Lower lobe of right lung (tissue), 2 donors: ENCODE measurements at regions not wholly inside any gene's neighbourhood (a gene's known extent, or its start where the extent isn't known, plus 50 kb on each side); places are given as distances from the start of the nearest gene placed in this dataset.

Experiments used
- ATAC-seq, 2 donors: fragments of 200-7000 bp; cut with Tn5 transposase; one replicate each; pipeline ENCODE4 v1.9.1; 2020 to 2022; ENCODE audit warnings: mild to moderate bottlenecking in 2 of 2, moderate library complexity in 2 of 2
- DNase-seq: peaks from one replicate; pipeline ENCODE4 v3.0.0-alpha.2; 2020
- H3K27ac ChIP-seq: fragments of 200-600 bp; one replicate; pipeline ENCODE4 v1.8.0; 2022
- H3K27me3 ChIP-seq: fragments of 200-600 bp; one replicate; pipeline ENCODE4 v1.8.0; 2022; ENCODE audit warnings: low read depth
- H3K36me3 ChIP-seq: fragments of 200-600 bp; one replicate; pipeline ENCODE4 v1.8.0; 2022; ENCODE audit warnings: mild to moderate bottlenecking
- H3K4me1 ChIP-seq: fragments of 200-600 bp; one replicate; pipeline ENCODE4 v1.8.0; 2022
- H3K4me3 ChIP-seq: fragments of 200-600 bp; one replicate; pipeline ENCODE4 v1.8.0; 2022; ENCODE audit warnings: mild to moderate bottlenecking
- H3K9me3 ChIP-seq: fragments of 200-600 bp; one replicate; pipeline ENCODE4 v1.8.0; 2022
- CTCF ChIP-seq: fragments of 200-600 bp; IDR thresholded peaks from one replicate; pipeline ENCODE4 v1.8.0; 2022; ENCODE audit warnings: antibody characterized with exemption, mild to moderate bottlenecking
- intact Hi-C: fragments of 100-400 bp; cut with DNase I; formaldehyde crosslinking; loops from one replicate; pipeline ENCODE4 v1.11.0; 2022
- donor health status: DM: no; HTN: yes; CAD: no; lungs with severe emphysema.

- DNase-seq (no peak), ATAC-seq (peak; percentile 64 to 79)
- no peak for TF ChIP-seq CTCF
- Histone ChIP-seq H3K27ac (no peak overlapping the region), H3K4me3 (no peak overlapping the region), H3K36me3 (no peaks in the 10 kb centered on the region), H3K27me3 (no peaks in the 10 kb centered on the region), H3K9me3 (no peaks in the 10 kb centered on the region), H3K4me1 (peaks cover 9% of the 10 kb centered on the region)
- intact Hi-C loops: no loop called here
Measured at GRCh38 chr15:85318048-85318731, 62.2 kb upstream of the AKAP13 start.

- Histone ChIP-seq H3K27me3 (no peaks in the 10 kb centered on the region), H3K4me3 (no peak overlapping the region), H3K36me3 (no peaks in the 10 kb centered on the region), H3K27ac (no peak overlapping the region), H3K9me3 (no peaks in the 10 kb centered on the region), H3K4me1 (peaks cover 9% of the 10 kb centered on the region)
- no peak for TF ChIP-seq CTCF
- intact Hi-C loops: no loop called here
- ATAC-seq (no peak), DNase-seq (no peak)
Measured at GRCh38 chr15:85318732-85319076, 61.7 kb upstream of the AKAP13 start.

GRCh38 chr15:85324202-85324601 lies 56.2 kb upstream of the AKAP13 start:
- H3K4me3 ChIP-seq: no peak overlapping the region
- no peaks in the 10 kb centered on the region for H3K36me3 ChIP-seq
- no peaks in the 10 kb centered on the region for H3K9me3 ChIP-seq
- intact Hi-C loops: no loop called here
- ATAC-seq (no peak), DNase-seq (no peak)
- H3K27me3 ChIP-seq: no peaks in the 10 kb centered on the region
- no peak overlapping the region for H3K27ac ChIP-seq
- H3K4me1 ChIP-seq: peaks cover 11% of the 10 kb centered on the region
- no peak for TF ChIP-seq CTCF

- DNase-seq (no peak), ATAC-seq (no peak)
- no peak overlapping the region for H3K27ac ChIP-seq
- intact Hi-C loops: no loop called here
- no peaks in the 10 kb centered on the region for H3K36me3 ChIP-seq
- TF ChIP-seq CTCF: no peak
- H3K9me3 ChIP-seq: no peaks in the 10 kb centered on the region
- no peaks in the 10 kb centered on the region for H3K27me3 ChIP-seq
- H3K4me1 ChIP-seq: peaks cover 24% of the 10 kb centered on the region
- H3K4me3 ChIP-seq: no peak overlapping the region
Measured at GRCh38 chr15:85325834-85326233, 54.6 kb upstream of the AKAP13 start.

GRCh38 chr15:85326291-85326690 lies 54.1 kb upstream of the AKAP13 start:
- H3K27ac ChIP-seq: no peak overlapping the region
- no peak overlapping the region for H3K4me3 ChIP-seq
- intact Hi-C loops: no loop called here
- TF ChIP-seq CTCF: no peak
- DNase-seq (no peak), ATAC-seq (no peak)
- H3K36me3 ChIP-seq: no peaks in the 10 kb centered on the region
- H3K27me3 ChIP-seq: no peaks in the 10 kb centered on the region
- H3K4me1 ChIP-seq: peaks cover 29% of the 10 kb centered on the region
- H3K9me3 ChIP-seq: no peaks in the 10 kb centered on the region
